Omental fat pad (tissue), 3 donors: ENCODE measurements at regions not wholly inside any gene's neighbourhood (a gene's known extent, or its start where the extent isn't known, plus 50 kb on each side); places are given as distances from the start of the nearest gene placed in this dataset.

Experiments
- ATAC-seq: fragments of 150-250 bp; one replicate; pipeline ENCODE4 v1.9.1; 2016; ENCODE audit warnings: mild to moderate bottlenecking, moderate library complexity; ENCODE audit not compliant: low FRiP score
- DNase-seq: peaks from one replicate; pipeline ENCODE4 v3.0.0-alpha.2; 2019; ENCODE audit warnings: low spot score
- TF ChIP-seq, protein P1 (sequence below), 3 donors: fragments of 450-650 bp; IDR thresholded peaks; one replicate each; pipeline ENCODE4 v1.5.1; 2016 to 2017; ENCODE audit warnings: antibody characterized with exemption in 3 of 3, mild to moderate bottlenecking in 3 of 3, moderate library complexity in 2 of 3

DNA sequence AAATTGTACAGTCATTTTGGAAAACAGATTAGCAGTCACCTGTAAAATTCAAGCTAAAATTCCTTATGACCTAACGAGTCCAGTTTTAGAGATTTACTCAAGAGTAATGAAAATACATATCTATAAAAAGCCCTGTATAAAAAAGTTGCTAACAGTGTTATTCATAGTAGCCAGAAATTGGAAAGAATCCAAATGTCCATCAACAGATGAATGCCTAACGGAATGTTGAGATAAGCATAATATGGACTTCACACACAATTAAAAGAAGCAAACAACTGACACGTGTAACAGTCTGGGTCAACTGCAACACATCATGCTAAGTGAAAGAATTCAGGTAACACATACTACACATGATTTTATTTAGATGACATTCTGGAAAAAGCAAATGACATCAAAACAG lies 584.8 kb upstream of the AGA start:
- TF ChIP-seq, protein P1, sequence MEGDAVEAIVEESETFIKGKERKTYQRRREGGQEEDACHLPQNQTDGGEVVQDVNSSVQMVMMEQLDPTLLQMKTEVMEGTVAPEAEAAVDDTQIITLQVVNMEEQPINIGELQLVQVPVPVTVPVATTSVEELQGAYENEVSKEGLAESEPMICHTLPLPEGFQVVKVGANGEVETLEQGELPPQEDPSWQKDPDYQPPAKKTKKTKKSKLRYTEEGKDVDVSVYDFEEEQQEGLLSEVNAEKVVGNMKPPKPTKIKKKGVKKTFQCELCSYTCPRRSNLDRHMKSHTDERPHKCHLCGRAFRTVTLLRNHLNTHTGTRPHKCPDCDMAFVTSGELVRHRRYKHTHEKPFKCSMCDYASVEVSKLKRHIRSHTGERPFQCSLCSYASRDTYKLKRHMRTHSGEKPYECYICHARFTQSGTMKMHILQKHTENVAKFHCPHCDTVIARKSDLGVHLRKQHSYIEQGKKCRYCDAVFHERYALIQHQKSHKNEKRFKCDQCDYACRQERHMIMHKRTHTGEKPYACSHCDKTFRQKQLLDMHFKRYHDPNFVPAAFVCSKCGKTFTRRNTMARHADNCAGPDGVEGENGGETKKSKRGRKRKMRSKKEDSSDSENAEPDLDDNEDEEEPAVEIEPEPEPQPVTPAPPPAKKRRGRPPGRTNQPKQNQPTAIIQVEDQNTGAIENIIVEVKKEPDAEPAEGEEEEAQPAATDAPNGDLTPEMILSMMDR (IDR thresholded peaks at IDR 0.05): no peak
- DNase-seq (no peak), ATAC-seq (no peak)

DNA sequence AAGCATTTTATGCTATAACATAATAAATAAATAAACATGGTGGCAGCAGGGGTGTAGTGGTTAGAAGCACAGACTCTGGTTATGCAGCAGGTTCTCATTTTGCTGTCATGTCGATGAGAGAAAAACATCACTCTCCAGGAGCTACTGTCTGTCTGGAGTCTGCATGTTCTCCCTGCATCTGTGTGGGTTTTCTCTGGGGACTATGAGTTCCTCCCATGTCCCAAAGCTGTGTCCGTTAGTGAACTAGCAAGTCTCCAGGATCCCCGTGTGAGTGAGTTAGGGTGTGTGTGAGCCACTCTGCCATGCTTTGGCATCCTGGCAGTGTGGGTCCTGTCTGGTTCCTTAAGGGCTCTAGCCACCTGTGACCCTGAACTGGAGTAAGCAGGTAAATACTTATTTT lies 585.6 kb upstream of the AGA start:
- TF ChIP-seq, protein P1 (IDR thresholded peaks at IDR 0.05): no peak
- DNase-seq (no peak), ATAC-seq (no peak)

DNA sequence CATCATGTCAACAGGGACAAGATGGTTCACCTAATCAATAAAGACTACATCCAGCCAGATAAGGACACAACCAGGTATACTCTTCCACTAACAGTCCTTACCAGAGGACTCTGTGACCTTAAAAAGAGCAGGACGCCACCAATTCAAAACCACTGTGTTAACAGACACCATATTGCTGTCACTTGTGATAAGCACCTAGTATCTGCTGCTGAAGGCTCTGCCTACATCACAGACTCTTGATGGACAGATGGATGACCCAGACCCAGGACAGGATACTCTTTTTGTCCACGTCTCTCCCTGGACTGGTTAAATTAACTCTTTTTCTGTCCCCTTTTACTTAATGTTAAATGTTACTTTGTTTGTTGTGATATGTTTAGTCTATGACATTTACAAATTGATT lies 586.2 kb upstream of the AGA start:
- DNase-seq: no peak
- TF ChIP-seq, protein P1 (IDR thresholded peaks at IDR 0.05): no peak
- ATAC-seq: no peak

DNA sequence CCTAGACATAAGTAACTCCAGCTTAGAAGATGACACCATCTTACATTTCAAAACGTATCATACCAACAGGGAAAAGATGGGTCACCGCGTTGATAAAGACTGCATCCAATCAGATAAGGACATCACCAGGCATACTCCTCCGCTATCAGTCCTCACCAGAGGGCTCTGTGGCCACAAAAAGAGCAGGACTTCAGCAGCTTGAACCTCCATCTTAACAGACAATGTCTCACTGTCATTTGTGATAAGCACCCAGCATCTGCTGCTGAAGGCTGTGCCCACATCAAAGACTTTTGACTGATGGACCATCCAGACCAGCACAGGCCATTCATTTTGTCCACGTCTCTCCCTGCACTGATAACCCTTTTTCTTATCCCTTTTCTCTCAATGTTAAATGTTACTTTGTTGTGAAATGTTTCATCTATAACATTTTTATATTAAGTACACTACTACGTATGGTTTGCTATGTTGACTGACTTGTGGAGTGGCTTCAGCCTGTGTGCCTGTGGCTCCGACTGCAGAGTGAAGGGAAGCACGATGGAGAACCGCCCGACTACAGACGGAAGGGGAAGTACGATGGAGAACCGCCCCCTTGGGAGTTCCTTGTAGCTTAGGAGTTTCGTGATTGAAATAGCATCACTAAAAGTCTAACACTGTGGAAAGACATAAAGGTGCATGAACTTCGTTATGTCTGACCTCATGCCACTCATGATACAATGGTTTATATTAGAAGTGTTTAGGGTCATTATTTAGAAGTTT lies 595.4 kb upstream of the AGA start:
- TF ChIP-seq, protein P1 (IDR thresholded peaks at IDR 0.05): no peak
- DNase-seq (no peak), ATAC-seq (no peak)

DNA sequence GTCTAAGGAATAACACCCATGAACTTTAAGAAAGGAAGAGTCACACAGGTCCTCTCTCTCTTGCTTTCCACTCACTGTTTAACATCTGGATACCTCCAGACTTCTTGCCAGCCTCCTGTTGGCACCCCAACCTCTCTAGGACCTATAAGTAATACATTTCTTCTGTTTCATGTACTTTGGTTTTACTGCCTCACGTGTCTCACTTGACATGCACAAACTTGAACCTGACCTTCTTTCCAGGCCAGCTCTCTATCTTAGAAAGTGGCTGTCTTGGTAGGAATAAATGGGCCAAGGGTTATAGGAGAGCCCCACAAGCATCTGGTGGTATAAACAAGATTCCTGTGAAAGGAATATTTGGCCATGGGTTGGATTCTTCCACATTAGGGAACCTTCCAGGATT lies 614.8 kb upstream of the AGA start:
- DNase-seq: no peak
- TF ChIP-seq, protein P1 (IDR thresholded peaks at IDR 0.05): no peak
- no peak for ATAC-seq

DNA sequence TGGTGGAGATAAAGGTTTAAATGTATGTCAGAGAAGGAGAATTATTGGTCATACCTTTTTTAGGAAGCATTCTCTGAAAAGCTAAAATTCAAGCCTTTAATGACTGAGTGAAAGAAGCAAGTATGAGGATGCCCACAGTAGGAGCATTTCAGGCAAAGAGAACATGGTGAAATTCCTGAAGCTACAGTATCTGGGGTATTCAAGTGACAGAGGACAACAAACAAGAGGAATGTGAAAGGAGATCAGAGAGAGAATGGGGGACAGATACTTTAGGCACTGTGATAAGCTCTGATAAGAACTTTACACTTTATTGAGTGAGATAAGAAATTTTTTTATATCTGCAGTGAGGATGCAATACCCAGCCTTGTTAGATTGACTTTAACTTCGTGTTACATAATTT lies 621.3 kb upstream of the AGA start:
- no peak for ATAC-seq
- no peak for DNase-seq
- TF ChIP-seq, protein P1 (IDR thresholded peaks at IDR 0.05): no peak

DNA sequence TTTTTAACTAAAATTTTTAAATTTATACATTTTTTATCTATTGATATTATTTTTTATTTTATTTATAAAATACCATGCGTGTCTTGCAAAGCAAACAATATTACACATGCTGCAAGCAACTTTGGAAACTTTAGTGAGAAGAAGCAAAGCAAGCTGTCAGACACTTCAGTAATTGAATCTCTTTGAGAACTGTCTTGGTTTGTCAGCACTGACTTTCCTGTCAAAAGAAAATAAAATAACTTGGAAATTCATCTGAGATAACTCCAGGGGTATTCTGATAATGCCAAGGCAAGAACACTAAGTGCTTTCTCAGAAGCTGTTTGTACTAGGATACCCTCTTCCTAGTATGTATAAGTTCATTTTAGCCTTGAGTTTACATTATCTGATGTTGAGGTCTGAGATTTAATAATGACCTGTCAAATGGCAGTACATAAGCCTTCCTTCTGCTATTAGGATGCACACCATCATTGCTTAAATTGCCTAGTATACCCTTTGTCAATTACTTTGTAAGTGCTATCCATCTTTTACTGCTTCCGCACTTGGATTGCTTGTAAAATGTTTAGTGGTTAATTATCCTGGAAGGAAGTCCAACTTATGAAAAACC lies 624.2 kb upstream of the AGA start:
- no peak for DNase-seq
- ATAC-seq: no peak
- TF ChIP-seq, protein P1 (IDR thresholded peaks at IDR 0.05): no peak
